ENCODE measurements at regions not wholly inside any gene's neighbourhood (a gene's known extent, or its start where the extent isn't known, plus 50 kb on each side); places are given as distances from the start of the nearest gene placed in this dataset.

GRCh38 chr12:131345521-131346436, 365.1 kb upstream of the SFSWAP start:
- TF ChIP-seq, protein P1, sequence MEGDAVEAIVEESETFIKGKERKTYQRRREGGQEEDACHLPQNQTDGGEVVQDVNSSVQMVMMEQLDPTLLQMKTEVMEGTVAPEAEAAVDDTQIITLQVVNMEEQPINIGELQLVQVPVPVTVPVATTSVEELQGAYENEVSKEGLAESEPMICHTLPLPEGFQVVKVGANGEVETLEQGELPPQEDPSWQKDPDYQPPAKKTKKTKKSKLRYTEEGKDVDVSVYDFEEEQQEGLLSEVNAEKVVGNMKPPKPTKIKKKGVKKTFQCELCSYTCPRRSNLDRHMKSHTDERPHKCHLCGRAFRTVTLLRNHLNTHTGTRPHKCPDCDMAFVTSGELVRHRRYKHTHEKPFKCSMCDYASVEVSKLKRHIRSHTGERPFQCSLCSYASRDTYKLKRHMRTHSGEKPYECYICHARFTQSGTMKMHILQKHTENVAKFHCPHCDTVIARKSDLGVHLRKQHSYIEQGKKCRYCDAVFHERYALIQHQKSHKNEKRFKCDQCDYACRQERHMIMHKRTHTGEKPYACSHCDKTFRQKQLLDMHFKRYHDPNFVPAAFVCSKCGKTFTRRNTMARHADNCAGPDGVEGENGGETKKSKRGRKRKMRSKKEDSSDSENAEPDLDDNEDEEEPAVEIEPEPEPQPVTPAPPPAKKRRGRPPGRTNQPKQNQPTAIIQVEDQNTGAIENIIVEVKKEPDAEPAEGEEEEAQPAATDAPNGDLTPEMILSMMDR (IDR thresholded peaks at IDR 0.05), result no peak
- TF ChIP-seq POLR2A (IDR thresholded peaks at IDR 0.05), result no peak

All from lower leg skin (tissue), 3 donors.